HCT116 (cell line): ENCODE measurements at regions not wholly inside any gene's neighbourhood (a gene's known extent, or its start where the extent isn't known, plus 50 kb on each side); places are given as distances from the start of the nearest gene placed in this dataset.

Experiments used
- ATAC-seq: fragments of 200-7000 bp; cut with Tn5 transposase; 2 replicates; pipeline ENCODE4 v1.9.1; 2020; ENCODE audit warnings: mild to moderate bottlenecking, moderate library complexity
- BruUV-seq: library from RNA; stranded (reverse); fragments of 400-500 nt; replicated peaks from 2 replicates; lab custom pipeline; 2021; lab: Mats Ljungman, UMichigan
- CTCF ChIA-PET: fragments of 300-600 bp; sonication (Branson Sonifier 250); formaldehyde crosslinking; loops from one replicate; lab custom pipeline; 2021; ENCODE audit warnings: antibody characterized with exemption; lab: Charles Lee
- POLR2A ChIA-PET: fragments of 300-600, 350-600 bp; sonication (Branson Sonifier 250); formaldehyde crosslinking; loops from one replicate; lab custom pipeline; 2021; ENCODE audit warnings: antibody characterized with exemption; lab: Charles Lee
- RAD21 ChIA-PET, 2 experiments: fragments of 300-600 bp; sonication (Branson Sonifier 250); formaldehyde crosslinking; loops; one replicate each; lab custom pipeline; 2023; ENCODE audit warnings: low total read pairs in 2 of 2; ENCODE audit not compliant: uncharacterized antibody in 2 of 2, unreplicated experiment in 2 of 2, low non-redundant PET in 1 of 2; lab: Charles Lee
- DNase-seq: peaks from one replicate; pipeline ENCODE4 v3.0.0-alpha.2; 2010; ENCODE audit warnings: low read depth, low spot score
- H2AFZ ChIP-seq: fragments of 200-600 bp; shearing (Covaris generic), sonication (generic); 2 replicates; pipeline ENCODE4 v1.6.1; 2017; ENCODE audit warnings: low read depth, mixed run types, mixed read lengths, antibody characterized with exemption, low read length; ENCODE audit not compliant: poor library complexity, severe bottlenecking
- H3K27ac ChIP-seq: 2 replicates; pipeline ENCODE4 v1.5.1; 2012; ENCODE audit warnings: low read depth, low read length
- H3K27me3 ChIP-seq: fragments of 200-600 bp; sonication (generic); 2 replicates; pipeline ENCODE4 v1.6.1; 2016; ENCODE audit warnings: mixed run types, low read length, mixed read lengths; ENCODE audit not compliant: insufficient read depth
- H3K36me3 ChIP-seq, 2 experiments: fragments of 200-500 bp in 1 of 2; fragments of 200-600 bp in 1 of 2; sonication (Bioruptor generic) in 1 of 2; sonication (generic) in 1 of 2; 2 replicates each; pipeline versions ENCODE4 v1.5.1 to v1.6.1; 2014 to 2016; ENCODE audit warnings: low read length in 2 of 2, inconsistent platforms in 1 of 2, mixed read lengths in 1 of 2, mixed run types in 1 of 2; ENCODE audit not compliant: insufficient read depth in 2 of 2, control insufficient read depth in 1 of 2
- H3K4me1 ChIP-seq, 2 experiments: fragments of 200-600 bp in 1 of 2; sonication (generic) in 1 of 2; 2 replicates each; pipeline versions ENCODE4 v1.5.1 to v1.6.1; 2012 to 2017; ENCODE audit warnings: low read length in 2 of 2, inconsistent platforms in 1 of 2, mild to moderate bottlenecking in 1 of 2, mixed read lengths in 1 of 2, mixed run types in 1 of 2, moderate library complexity in 1 of 2; ENCODE audit not compliant: insufficient read depth in 2 of 2, control insufficient read depth in 1 of 2
- H3K4me2 ChIP-seq: fragments of 200-600 bp; sonication (generic); 2 replicates; pipeline ENCODE4 v1.6.1; 2017; ENCODE audit warnings: mixed run types, low read length, mixed read lengths
- H3K4me3 ChIP-seq, 2 experiments: fragments of 200-600 bp in 1 of 2; sonication (generic) in 1 of 2; replicated peaks in 1 of 2; 2 replicates each; pipeline ENCODE4 v1.5.1; 2011 to 2016; ENCODE audit warnings: low read length in 2 of 2, control low read depth in 1 of 2, low read depth in 1 of 2, mild to moderate bottlenecking in 1 of 2, mixed read lengths in 1 of 2, mixed run types in 1 of 2
- H3K79me2 ChIP-seq: fragments of 200-600 bp; sonication (generic); 2 replicates; pipeline ENCODE4 v1.6.1; 2017; ENCODE audit warnings: mild to moderate bottlenecking, mixed run types, low read length, moderate library complexity, mixed read lengths; ENCODE audit not compliant: insufficient read depth
- H3K9ac ChIP-seq: fragments of 200-600 bp; sonication (generic); 2 replicates; pipeline ENCODE4 v1.6.1; 2016; ENCODE audit warnings: low read length, mixed read lengths
- H3K9me2 ChIP-seq: fragments of 200-600 bp; sonication (generic), shearing (Covaris generic); 2 replicates; pipeline ENCODE4 v1.6.1; 2017; ENCODE audit warnings: mixed run types, mild to moderate bottlenecking, moderate library complexity; ENCODE audit not compliant: insufficient read depth
- H3K9me3 ChIP-seq, 2 experiments: fragments of 200-500 bp in 1 of 2; fragments of 200-600 bp in 1 of 2; sonication (Bioruptor generic) in 1 of 2; sonication (generic) in 1 of 2; 2 replicates each; pipeline ENCODE4 v1.6.1; 2014 to 2017; ENCODE audit warnings: low read length in 2 of 2, mixed read lengths in 2 of 2, inconsistent platforms in 1 of 2, low read depth in 1 of 2, mild to moderate bottlenecking in 1 of 2, mixed run types in 1 of 2, moderate library complexity in 1 of 2; ENCODE audit not compliant: control insufficient read depth in 1 of 2, insufficient read depth in 1 of 2
- H4K20me1 ChIP-seq: fragments of 200-600 bp; sonication (generic), shearing (Covaris generic); 2 replicates; pipeline ENCODE4 v1.6.1; 2017; ENCODE audit warnings: mixed run types, mild to moderate bottlenecking, moderate library complexity; ENCODE audit not compliant: insufficient read depth
- ATF3 ChIP-seq: IDR thresholded peaks from 2 replicates; pipeline ENCODE4 v1.6.1; 2012
- CBX3 ChIP-seq: IDR thresholded peaks from 2 replicates; pipeline ENCODE4 v1.6.1; 2012; ENCODE audit warnings: low read depth
- POLR2AphosphoS5 ChIP-seq: IDR thresholded peaks from 2 replicates; pipeline ENCODE4 v1.6.1; 2011; ENCODE audit warnings: mild to moderate bottlenecking, low read depth, low read length, moderate library complexity
- RAD21 ChIP-seq: IDR thresholded peaks from 2 replicates; pipeline ENCODE4 v1.6.1; 2012; ENCODE audit warnings: low read depth, mild to moderate bottlenecking
- SRF ChIP-seq: IDR thresholded peaks from 2 replicates; pipeline ENCODE4 v1.6.1; 2012; ENCODE audit warnings: low read depth
- ZFX ChIP-seq: fragments of 450-650 bp; IDR thresholded peaks from 2 replicates; pipeline ENCODE4 v1.6.1; 2017
- intact Hi-C: fragments of 100-400 bp; cut with micrococcal nuclease; formaldehyde crosslinking; loops from 2 replicates; pipeline ENCODE4 v1.10.0; 2022

DNA sequence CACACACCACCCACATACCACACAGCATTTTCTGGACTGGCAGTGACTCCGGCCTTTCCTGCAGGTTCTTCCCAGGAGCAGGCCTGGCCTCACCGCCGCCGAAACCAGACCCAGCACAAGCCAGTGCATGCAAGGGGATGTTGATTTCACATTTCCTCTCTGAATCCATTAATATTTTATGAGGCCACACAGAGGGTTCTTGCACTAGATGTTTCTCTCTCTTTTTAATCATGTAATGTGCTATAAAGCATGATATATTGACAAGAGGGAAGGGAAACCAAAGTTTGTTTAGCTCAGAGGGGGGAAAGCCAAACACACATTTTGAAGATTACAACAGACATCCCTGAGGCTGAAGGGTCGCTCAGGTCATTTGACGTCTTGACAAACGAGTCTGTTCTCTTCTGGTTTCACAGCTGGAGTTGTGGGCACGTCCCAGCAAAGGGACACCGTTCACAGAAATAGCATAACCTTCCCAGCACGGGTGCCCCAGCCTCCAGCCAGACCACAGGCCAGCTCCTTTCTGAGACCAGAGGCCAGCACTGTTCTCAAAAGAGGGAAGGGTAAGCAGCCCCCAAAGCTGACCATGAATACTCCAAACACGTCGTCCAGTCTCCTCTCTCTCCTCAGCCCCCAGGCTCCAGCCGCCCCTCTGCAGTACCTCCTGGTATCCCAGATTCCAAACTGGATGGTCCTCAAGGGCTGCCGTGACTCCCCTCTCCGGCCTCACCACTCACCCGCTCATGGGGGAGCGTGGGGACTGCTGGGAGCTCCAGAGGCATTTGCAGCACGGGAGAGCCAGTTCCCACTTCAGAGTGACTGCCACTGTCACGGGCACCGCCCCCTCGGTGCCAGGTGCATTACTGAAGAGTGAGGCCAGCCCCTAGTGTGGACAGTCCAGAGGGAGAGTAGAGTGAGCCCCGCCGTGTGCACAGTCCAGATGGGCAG, 340.3 kb upstream of the SALL3 start:
- DNase-seq, result no peak
- ChIA-PET RAD21 (no interaction called here), CTCF (no interaction called here), POLR2A (no interaction called here)
- Histone ChIP-seq H3K9ac (no peak overlapping the region), H3K27me3 (no peaks in the 10 kb centered on the region), H3K4me1 (no peaks in the 10 kb centered on the region), H3K4me3 (no peak overlapping the region), H3K4me2 (no peak overlapping the region), H3K9me2 (no peaks in the 10 kb centered on the region), H2AFZ (no peak overlapping the region), H3K9me3 (peaks cover 6 to 17% of the 10 kb centered on the region in 2 experiments; a peak in 2 of 4 replicates), H3K27ac (no peak overlapping the region), H4K20me1 (no peaks in the 10 kb centered on the region), H3K36me3 (no peaks in the 10 kb centered on the region), H3K79me2 (no peaks in the 10 kb centered on the region)
- TF ChIP-seq SRF, result no peak
- TF ChIP-seq POLR2AphosphoS5, result no peak
- TF ChIP-seq CBX3, result no peak
- no peak for TF ChIP-seq ATF3
- no peak for TF ChIP-seq RAD21
- intact Hi-C loops, result no loop called here
- no TSS peak for BruUV-seq
- ATAC-seq, result no peak

DNA sequence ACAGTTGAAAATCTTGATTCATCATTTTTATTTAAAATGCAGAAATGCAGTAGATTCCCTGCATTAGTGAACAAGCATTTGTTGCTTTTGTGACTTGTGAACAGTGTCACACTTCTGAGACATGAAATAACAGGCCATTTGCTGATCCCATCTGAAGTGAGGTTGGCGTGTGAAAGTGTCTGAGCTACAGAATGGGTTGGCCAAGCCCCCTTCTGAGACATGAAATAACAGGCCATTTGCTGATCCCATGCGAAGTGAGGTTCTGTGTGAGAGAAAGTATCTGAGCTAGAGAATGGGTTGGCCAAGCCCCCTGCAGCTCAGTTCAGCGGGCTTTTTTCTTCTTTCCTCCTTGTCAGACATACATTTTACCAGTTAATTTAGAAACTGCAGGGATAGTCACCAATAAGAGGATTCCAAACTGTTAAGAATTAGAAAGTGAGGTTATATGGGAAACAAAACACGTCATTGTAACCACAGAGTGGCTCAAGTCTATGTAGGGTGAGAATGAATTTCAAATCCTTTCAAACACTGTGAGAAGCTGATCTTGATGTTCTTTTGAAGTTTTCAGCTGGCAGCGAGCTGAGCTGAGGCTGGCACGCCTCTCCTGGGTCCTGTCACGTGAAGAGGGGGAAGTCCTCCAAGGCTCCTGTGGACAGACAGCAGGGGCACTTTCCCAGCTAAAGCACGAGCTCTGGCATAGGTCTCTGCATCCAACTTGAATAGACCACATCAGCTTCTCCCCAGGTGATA, 339.2 kb upstream of the SALL3 start:
- no peaks in the 10 kb centered on the region for H3K27me3 ChIP-seq
- ChIA-PET RAD21 (no interaction called here), POLR2A (no interaction called here), CTCF (no interaction called here)
- H2AFZ ChIP-seq, result no peak overlapping the region
- no peaks in the 10 kb centered on the region for H3K79me2 ChIP-seq
- intact Hi-C loops, result no loop called here
- H3K4me1 ChIP-seq, result no peaks in the 10 kb centered on the region
- no peaks in the 10 kb centered on the region for H3K9me2 ChIP-seq
- no TSS peak for BruUV-seq
- no peak overlapping the region for H3K4me2 ChIP-seq
- H3K9me3 ChIP-seq, result peaks cover 6 to 17% of the 10 kb centered on the region in 2 experiments; a peak in 2 of 4 replicates
- no peaks in the 10 kb centered on the region for H3K36me3 ChIP-seq
- no peak for ATAC-seq
- H3K27ac ChIP-seq, result no peak overlapping the region
- no peaks in the 10 kb centered on the region for H4K20me1 ChIP-seq
- no peak overlapping the region for H3K4me3 ChIP-seq
- no peak overlapping the region for H3K9ac ChIP-seq
- no peak for TF ChIP-seq ZFX
- DNase-seq, result no peak
